ENCODE measurements at regions not wholly inside any gene's neighbourhood (a gene's known extent, or its start where the extent isn't known, plus 50 kb on each side); places are given as distances from the start of the nearest gene placed in this dataset.

GRCh38 chr13:47865883-47866282 lies 135.2 kb downstream of the SUCLA2 start:
- H3K9me3 ChIP-seq (ENCODE audit: control extremely low read depth in 1 of 5, control insufficient read depth in 4 of 5, insufficient read depth in 2 of 5, low read depth in 1 of 5, low read length in 4 of 5) = no peaks in the 10 kb centered on the region
- POLR2A ChIA-PET = no interaction called here
- DNase-seq = peak; percentile 47 to 87 (median 66)
- no peaks in the 10 kb centered on the region for H3K36me3 ChIP-seq (ENCODE audit: control insufficient read depth in 4 of 4, insufficient read depth in 4 of 4, low read length in 3 of 4)
- 0% methylated on average over 2 of the region's 3 CpGs for WGBS (ENCODE audit: insufficient coverage)
- H3K4me3 ChIP-seq (ENCODE audit: control insufficient read depth in 1 of 7, extremely low read depth in 1 of 7, insufficient read depth in 4 of 7, low read depth in 2 of 7, low read length in 6 of 7) = peak overlapping the region in 1 of 7 experiments; percentile 36
- H3K27ac ChIP-seq (ENCODE audit: insufficient read depth in 1 of 2, low read depth in 1 of 2, low read length in 2 of 2, poor library complexity in 1 of 2, severe bottlenecking in 2 of 2) = no peak overlapping the region
- CTCF ChIA-PET = no interaction called here
- no peaks in the 10 kb centered on the region for H3K27me3 ChIP-seq (replicated peaks in 2 of 5; ENCODE audit: control insufficient read depth in 4 of 5, insufficient read depth in 5 of 5, low read length in 4 of 5)
- H3K4me1 ChIP-seq (ENCODE audit: control extremely low read depth in 1 of 4, control insufficient read depth in 4 of 4, insufficient read depth in 4 of 4, low read length in 3 of 4) = peaks cover 0 to 20% (median 8%) of the 10 kb centered on the region in 4 experiments

- no CpG with 5 or more reads among the region's 3 CpGs for WGBS (ENCODE audit: insufficient coverage)
- DNase-seq = no peak
- Histone ChIP-seq H3K27me3 (replicated peaks in 2 of 5; ENCODE audit: control insufficient read depth in 4 of 5, insufficient read depth in 5 of 5, low read length in 4 of 5) (no peaks in the 10 kb centered on the region), H3K9me3 (ENCODE audit: control extremely low read depth in 1 of 5, control insufficient read depth in 4 of 5, insufficient read depth in 2 of 5, low read depth in 1 of 5, low read length in 4 of 5) (no peaks in the 10 kb centered on the region), H3K4me1 (ENCODE audit: control extremely low read depth in 1 of 4, control insufficient read depth in 4 of 4, insufficient read depth in 4 of 4, low read length in 3 of 4) (peaks cover 0 to 20% (median 8%) of the 10 kb centered on the region in 4 experiments), H3K36me3 (ENCODE audit: control insufficient read depth in 4 of 4, insufficient read depth in 4 of 4, low read length in 3 of 4) (no peaks in the 10 kb centered on the region), H3K27ac (ENCODE audit: insufficient read depth in 1 of 2, low read depth in 1 of 2, low read length in 2 of 2, poor library complexity in 1 of 2, severe bottlenecking in 2 of 2) (no peak overlapping the region), H3K4me3 (ENCODE audit: control insufficient read depth in 1 of 7, extremely low read depth in 1 of 7, insufficient read depth in 4 of 7, low read depth in 2 of 7, low read length in 6 of 7) (no peak overlapping the region)
- CTCF ChIA-PET = no interaction called here
- POLR2A ChIA-PET = no interaction called here
Observed at GRCh38 chr13:47862841-47863240, 138.2 kb downstream of the SUCLA2 start.

- Histone ChIP-seq H3K27me3 (replicated peaks in 2 of 5; ENCODE audit: control insufficient read depth in 4 of 5, insufficient read depth in 5 of 5, low read length in 4 of 5) (no peaks in the 10 kb centered on the region), H3K4me3 (ENCODE audit: control insufficient read depth in 1 of 7, extremely low read depth in 1 of 7, insufficient read depth in 4 of 7, low read depth in 2 of 7, low read length in 6 of 7) (no peak overlapping the region), H3K27ac (ENCODE audit: insufficient read depth in 1 of 2, low read depth in 1 of 2, low read length in 2 of 2, poor library complexity in 1 of 2, severe bottlenecking in 2 of 2) (no peak overlapping the region), H3K36me3 (ENCODE audit: control insufficient read depth in 4 of 4, insufficient read depth in 4 of 4, low read length in 3 of 4) (no peaks in the 10 kb centered on the region), H3K9me3 (ENCODE audit: control extremely low read depth in 1 of 5, control insufficient read depth in 4 of 5, insufficient read depth in 2 of 5, low read depth in 1 of 5, low read length in 4 of 5) (no peaks in the 10 kb centered on the region), H3K4me1 (ENCODE audit: control extremely low read depth in 1 of 4, control insufficient read depth in 4 of 4, insufficient read depth in 4 of 4, low read length in 3 of 4) (peaks cover 0 to 15% (median 7%) of the 10 kb centered on the region in 4 experiments)
- DNase-seq = no peak
- CTCF ChIA-PET = interaction anchor here (1.0 to 1.1 kb wide), 2 partner anchors 37 to 52 kb away, joined by 3 read pairs; no protein-coding TSS in a partner anchor
- WGBS (ENCODE audit: insufficient coverage) = no CpG with 5 or more reads among the region's 1 CpG
- POLR2A ChIA-PET = no interaction called here
Observed at GRCh38 chr13:47859165-47859564, 141.9 kb downstream of the SUCLA2 start.

DNA sequence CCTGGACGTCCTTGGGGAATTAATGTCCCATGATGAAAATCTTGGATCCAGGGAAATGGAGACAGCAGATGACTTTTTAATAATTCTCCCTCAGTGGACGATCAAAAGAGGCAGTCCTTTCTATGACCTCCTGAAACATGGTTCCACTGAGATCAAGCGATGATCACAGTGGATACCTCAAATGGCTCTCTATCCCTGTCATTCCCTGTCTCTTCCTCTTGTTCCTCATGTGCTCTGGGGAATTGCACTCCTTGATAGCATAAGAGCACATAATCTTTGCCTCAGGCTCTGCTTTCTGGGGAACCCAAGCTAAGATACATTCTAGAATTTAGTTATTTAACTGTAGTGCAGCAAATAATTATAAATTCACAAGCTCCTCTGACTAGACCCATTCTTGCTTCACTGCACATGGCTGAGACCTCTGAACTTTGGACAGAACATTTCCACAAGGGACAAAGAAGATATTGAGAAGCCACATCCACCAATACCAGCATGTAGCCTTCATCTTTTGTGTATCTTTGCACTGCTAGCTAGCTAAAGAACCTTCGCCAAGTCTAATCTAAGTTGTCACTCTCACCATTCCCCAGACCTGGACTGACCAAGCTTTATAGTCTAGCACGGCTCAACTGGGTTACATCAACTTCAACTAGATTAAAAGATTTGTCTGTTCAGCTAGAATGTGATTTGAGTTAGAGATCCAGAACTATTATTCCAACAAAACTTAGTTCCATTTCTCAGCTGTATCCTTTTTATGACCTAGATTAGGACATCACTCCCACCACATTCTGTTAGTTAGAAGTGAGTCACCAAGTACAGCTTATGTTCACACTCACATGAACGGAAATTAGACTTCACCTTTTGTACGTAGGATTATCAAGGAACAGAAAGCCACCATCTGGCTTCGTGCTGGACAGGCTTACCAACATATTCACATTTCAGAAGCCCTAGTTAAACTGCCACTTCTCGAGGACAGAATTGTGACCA lies 142.7 kb downstream of the SUCLA2 start:
- ChIA-PET POLR2A (no interaction called here), CTCF (interaction anchor here (1.0 kb wide), 1 partner anchor 51 kb away, joined by 3 read pairs; no protein-coding TSS in a partner anchor)
- H3K27ac ChIP-seq (ENCODE audit: insufficient read depth in 1 of 2, low read depth in 1 of 2, low read length in 2 of 2, poor library complexity in 1 of 2, severe bottlenecking in 2 of 2) = no peak overlapping the region
- H3K4me1 ChIP-seq (ENCODE audit: control extremely low read depth in 1 of 4, control insufficient read depth in 4 of 4, insufficient read depth in 4 of 4, low read length in 3 of 4) = peaks cover 0 to 15% (median 7%) of the 10 kb centered on the region in 4 experiments
- H3K27me3 ChIP-seq (replicated peaks in 2 of 5; ENCODE audit: control insufficient read depth in 4 of 5, insufficient read depth in 5 of 5, low read length in 4 of 5) = no peaks in the 10 kb centered on the region
- no peak overlapping the region for H3K4me3 ChIP-seq (ENCODE audit: control insufficient read depth in 1 of 7, extremely low read depth in 1 of 7, insufficient read depth in 4 of 7, low read depth in 2 of 7, low read length in 6 of 7)
- H3K36me3 ChIP-seq (ENCODE audit: control insufficient read depth in 4 of 4, insufficient read depth in 4 of 4, low read length in 3 of 4) = no peaks in the 10 kb centered on the region
- DNase-seq = peak in 1 of 3 donors; percentile 17
- WGBS (ENCODE audit: insufficient coverage) = 100% methylated on average over 8 of the region's 9 CpGs
- no peaks in the 10 kb centered on the region for H3K9me3 ChIP-seq (ENCODE audit: control extremely low read depth in 1 of 5, control insufficient read depth in 4 of 5, insufficient read depth in 2 of 5, low read depth in 1 of 5, low read length in 4 of 5)

GRCh38 chr13:47853236-47853635 lies 147.8 kb downstream of the SUCLA2 start:
- peaks cover 0 to 15% (median 7%) of the 10 kb centered on the region in 4 experiments for H3K4me1 ChIP-seq (ENCODE audit: control extremely low read depth in 1 of 4, control insufficient read depth in 4 of 4, insufficient read depth in 4 of 4, low read length in 3 of 4)
- no peaks in the 10 kb centered on the region for H3K9me3 ChIP-seq (ENCODE audit: control extremely low read depth in 1 of 5, control insufficient read depth in 4 of 5, insufficient read depth in 2 of 5, low read depth in 1 of 5, low read length in 4 of 5)
- H3K36me3 ChIP-seq (ENCODE audit: control insufficient read depth in 4 of 4, insufficient read depth in 4 of 4, low read length in 3 of 4) = no peaks in the 10 kb centered on the region
- WGBS (ENCODE audit: insufficient coverage) = no CpG with 5 or more reads among the region's 1 CpG
- no peak for DNase-seq
- no peak overlapping the region for H3K4me3 ChIP-seq (ENCODE audit: control insufficient read depth in 1 of 7, extremely low read depth in 1 of 7, insufficient read depth in 4 of 7, low read depth in 2 of 7, low read length in 6 of 7)
- H3K27me3 ChIP-seq (replicated peaks in 2 of 5; ENCODE audit: control insufficient read depth in 4 of 5, insufficient read depth in 5 of 5, low read length in 4 of 5) = no peaks in the 10 kb centered on the region
- ChIA-PET POLR2A (no interaction called here), CTCF (interaction anchor here (1.1 kb wide), 1 partner anchor 30 kb away, joined by 3 read pairs; no protein-coding TSS in a partner anchor)
- H3K27ac ChIP-seq (ENCODE audit: insufficient read depth in 1 of 2, low read depth in 1 of 2, low read length in 2 of 2, poor library complexity in 1 of 2, severe bottlenecking in 2 of 2) = no peak overlapping the region

DNA sequence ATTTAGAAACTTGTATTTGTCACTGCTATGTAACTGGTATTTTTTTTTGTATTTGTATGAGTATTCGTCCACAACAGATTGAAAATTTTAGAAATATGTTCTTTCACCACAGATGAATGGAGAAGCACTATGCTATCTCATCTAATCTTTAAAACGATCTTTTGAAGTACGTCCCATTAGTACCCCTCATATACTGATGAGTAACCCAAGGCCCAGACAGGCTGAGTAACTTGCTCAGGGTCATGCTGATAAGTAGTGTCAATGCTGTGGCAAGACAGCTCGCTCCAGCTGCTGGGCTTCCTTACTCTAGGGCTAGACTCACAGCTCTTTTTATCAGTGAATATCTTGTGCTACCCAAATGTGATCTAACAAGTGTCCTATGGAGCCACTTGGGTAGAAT lies 154.2 kb downstream of the SUCLA2 start:
- Histone ChIP-seq H3K4me1 (ENCODE audit: control extremely low read depth in 1 of 4, control insufficient read depth in 4 of 4, insufficient read depth in 4 of 4, low read length in 3 of 4) (no peaks in the 10 kb centered on the region), H3K4me3 (ENCODE audit: control insufficient read depth in 1 of 7, extremely low read depth in 1 of 7, insufficient read depth in 4 of 7, low read depth in 2 of 7, low read length in 6 of 7) (no peak overlapping the region), H3K27me3 (replicated peaks in 2 of 5; ENCODE audit: control insufficient read depth in 4 of 5, insufficient read depth in 5 of 5, low read length in 4 of 5) (no peaks in the 10 kb centered on the region), H3K36me3 (ENCODE audit: control insufficient read depth in 4 of 4, insufficient read depth in 4 of 4, low read length in 3 of 4) (no peaks in the 10 kb centered on the region), H3K9me3 (ENCODE audit: control extremely low read depth in 1 of 5, control insufficient read depth in 4 of 5, insufficient read depth in 2 of 5, low read depth in 1 of 5, low read length in 4 of 5) (no peaks in the 10 kb centered on the region), H3K27ac (ENCODE audit: insufficient read depth in 1 of 2, low read depth in 1 of 2, low read length in 2 of 2, poor library complexity in 1 of 2, severe bottlenecking in 2 of 2) (no peak overlapping the region)
- no peak for DNase-seq
- WGBS (ENCODE audit: insufficient coverage) = 100% methylated on average over 1 of the region's 4 CpGs
- CTCF ChIA-PET = no interaction called here
- POLR2A ChIA-PET = no interaction called here

GRCh38 chr13:47845981-47846380 lies 155.1 kb downstream of the SUCLA2 start:
- no peaks in the 10 kb centered on the region for H3K27me3 ChIP-seq (replicated peaks in 2 of 5; ENCODE audit: control insufficient read depth in 4 of 5, insufficient read depth in 5 of 5, low read length in 4 of 5)
- 100% methylated on average over 1 of the region's 1 CpG for WGBS (ENCODE audit: insufficient coverage)
- ChIA-PET POLR2A (no interaction called here), CTCF (no interaction called here)
- no peaks in the 10 kb centered on the region for H3K4me1 ChIP-seq (ENCODE audit: control extremely low read depth in 1 of 4, control insufficient read depth in 4 of 4, insufficient read depth in 4 of 4, low read length in 3 of 4)
- H3K27ac ChIP-seq (ENCODE audit: insufficient read depth in 1 of 2, low read depth in 1 of 2, low read length in 2 of 2, poor library complexity in 1 of 2, severe bottlenecking in 2 of 2) = no peak overlapping the region
- no peak for DNase-seq
- H3K9me3 ChIP-seq (ENCODE audit: control extremely low read depth in 1 of 5, control insufficient read depth in 4 of 5, insufficient read depth in 2 of 5, low read depth in 1 of 5, low read length in 4 of 5) = no peaks in the 10 kb centered on the region
- no peaks in the 10 kb centered on the region for H3K36me3 ChIP-seq (ENCODE audit: control insufficient read depth in 4 of 4, insufficient read depth in 4 of 4, low read length in 3 of 4)
- H3K4me3 ChIP-seq (ENCODE audit: control insufficient read depth in 1 of 7, extremely low read depth in 1 of 7, insufficient read depth in 4 of 7, low read depth in 2 of 7, low read length in 6 of 7) = no peak overlapping the region

Data from common myeloid progenitor, CD34-positive (primary cell).